ENCODE measurements at regions not wholly inside any gene's neighbourhood (a gene's known extent, or its start where the extent isn't known, plus 50 kb on each side); places are given as distances from the start of the nearest gene placed in this dataset.

- Mint-ChIP-seq H3K4me1 (no peaks in the 10 kb centered on the region), H3K27ac (no peak overlapping the region), H3K27me3 (ENCODE audit: low read depth) (no peaks in the 10 kb centered on the region), H3K36me3 (peaks cover 4% of the 10 kb centered on the region), H3K4me3 (no peak overlapping the region), H3K9me3 (peaks cover 6% of the 10 kb centered on the region)
- TF ChIP-seq TCF7 (CRISPR knock-in tag; IDR thresholded peaks at IDR 0.05; ENCODE audit: low read depth) (no peak), ZNF317 (CRISPR knock-in tag; IDR thresholded peaks at IDR 0.05; ENCODE audit: borderline replicate concordance, low read depth) (no peak), RORB (CRISPR knock-in tag; IDR thresholded peaks at IDR 0.05) (no peak), MYBL2 (CRISPR knock-in tag; IDR thresholded peaks at IDR 0.05) (no peak), ATF6 (CRISPR knock-in tag; IDR thresholded peaks at IDR 0.05) (no peak), NFYB (CRISPR knock-in tag; conservative IDR thresholded peaks at IDR 0.05; ENCODE audit: low read depth) (no peak), GABPB1 (CRISPR knock-in tag; IDR thresholded peaks at IDR 0.05) (no peak), ZNF219 (CRISPR knock-in tag; IDR thresholded peaks at IDR 0.05; ENCODE audit: borderline replicate concordance) (no peak), TP53 (CRISPR knock-in tag; IDR thresholded peaks at IDR 0.05) (no peak), ZNF263 (CRISPR knock-in tag; IDR thresholded peaks at IDR 0.05; ENCODE audit: low read depth) (no peak), EMX1 (CRISPR knock-in tag; IDR thresholded peaks at IDR 0.05) (no peak), FOXP1 (CRISPR knock-in tag; IDR thresholded peaks at IDR 0.05; ENCODE audit: borderline replicate concordance) (no peak), ZNF423 (CRISPR knock-in tag; IDR thresholded peaks at IDR 0.05) (no peak)
- TF ChIP-seq, protein P1, sequence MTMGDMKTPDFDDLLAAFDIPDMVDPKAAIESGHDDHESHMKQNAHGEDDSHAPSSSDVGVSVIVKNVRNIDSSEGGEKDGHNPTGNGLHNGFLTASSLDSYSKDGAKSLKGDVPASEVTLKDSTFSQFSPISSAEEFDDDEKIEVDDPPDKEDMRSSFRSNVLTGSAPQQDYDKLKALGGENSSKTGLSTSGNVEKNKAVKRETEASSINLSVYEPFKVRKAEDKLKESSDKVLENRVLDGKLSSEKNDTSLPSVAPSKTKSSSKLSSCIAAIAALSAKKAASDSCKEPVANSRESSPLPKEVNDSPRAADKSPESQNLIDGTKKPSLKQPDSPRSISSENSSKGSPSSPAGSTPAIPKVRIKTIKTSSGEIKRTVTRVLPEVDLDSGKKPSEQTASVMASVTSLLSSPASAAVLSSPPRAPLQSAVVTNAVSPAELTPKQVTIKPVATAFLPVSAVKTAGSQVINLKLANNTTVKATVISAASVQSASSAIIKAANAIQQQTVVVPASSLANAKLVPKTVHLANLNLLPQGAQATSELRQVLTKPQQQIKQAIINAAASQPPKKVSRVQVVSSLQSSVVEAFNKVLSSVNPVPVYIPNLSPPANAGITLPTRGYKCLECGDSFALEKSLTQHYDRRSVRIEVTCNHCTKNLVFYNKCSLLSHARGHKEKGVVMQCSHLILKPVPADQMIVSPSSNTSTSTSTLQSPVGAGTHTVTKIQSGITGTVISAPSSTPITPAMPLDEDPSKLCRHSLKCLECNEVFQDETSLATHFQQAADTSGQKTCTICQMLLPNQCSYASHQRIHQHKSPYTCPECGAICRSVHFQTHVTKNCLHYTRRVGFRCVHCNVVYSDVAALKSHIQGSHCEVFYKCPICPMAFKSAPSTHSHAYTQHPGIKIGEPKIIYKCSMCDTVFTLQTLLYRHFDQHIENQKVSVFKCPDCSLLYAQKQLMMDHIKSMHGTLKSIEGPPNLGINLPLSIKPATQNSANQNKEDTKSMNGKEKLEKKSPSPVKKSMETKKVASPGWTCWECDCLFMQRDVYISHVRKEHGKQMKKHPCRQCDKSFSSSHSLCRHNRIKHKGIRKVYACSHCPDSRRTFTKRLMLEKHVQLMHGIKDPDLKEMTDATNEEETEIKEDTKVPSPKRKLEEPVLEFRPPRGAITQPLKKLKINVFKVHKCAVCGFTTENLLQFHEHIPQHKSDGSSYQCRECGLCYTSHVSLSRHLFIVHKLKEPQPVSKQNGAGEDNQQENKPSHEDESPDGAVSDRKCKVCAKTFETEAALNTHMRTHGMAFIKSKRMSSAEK (CRISPR knock-in tag; IDR thresholded peaks at IDR 0.05; ENCODE audit: borderline replicate concordance), result no peak
- ATAC-seq (no peak), DNase-seq (ENCODE audit: low spot score) (no peak)
- CTCF ChIA-PET, result interaction anchor here (1.3 kb wide), 1 partner anchor 38 kb away, joined by 4 read pairs; no protein-coding TSS in a partner anchor
- POLR2A ChIA-PET, result no interaction called here
Measured at GRCh38 chr5:130237721-130238120, 333.5 kb downstream of the CHSY3 start.
